Epithelial cell of prostate (primary cell): ENCODE measurements at regions not wholly inside any gene's neighbourhood (a gene's known extent, or its start where the extent isn't known, plus 50 kb on each side); places are given as distances from the start of the nearest gene placed in this dataset.

Experiments used
- DNase-seq: peaks from one replicate; pipeline ENCODE4 v3.0.0-alpha.2; 2011; ENCODE audit warnings: low read depth, low spot score
- H3K27ac ChIP-seq: fragments of 450-650 bp; 2 replicates; pipeline ENCODE4 v1.5.1; 2017; ENCODE audit warnings: mild to moderate bottlenecking

DNA sequence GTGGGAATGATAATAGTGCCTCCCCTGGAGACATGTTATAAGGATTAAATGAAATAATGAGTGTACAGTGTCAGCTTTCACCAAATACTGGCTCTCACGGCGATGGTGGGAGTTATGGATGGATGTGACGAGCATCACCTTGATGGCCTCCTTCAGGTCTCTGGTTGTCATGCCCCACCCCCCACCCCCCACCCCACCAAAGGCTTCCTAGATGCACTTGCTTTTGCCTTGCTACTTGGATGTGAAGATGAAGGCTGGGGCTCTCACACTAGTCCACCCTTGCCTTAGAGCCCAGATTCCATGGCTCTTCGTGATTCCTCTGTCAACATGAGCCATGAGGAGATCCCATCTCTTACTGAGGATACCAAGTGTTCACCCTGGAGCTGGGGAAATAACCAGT, 412.3 kb downstream of the NPHP4 start:
- H3K27ac ChIP-seq, result no peak overlapping the region
- no peak for DNase-seq

GRCh38 chr1:5578690-5579089, 413.5 kb downstream of the NPHP4 start:
- no peak overlapping the region for H3K27ac ChIP-seq
- DNase-seq, result no peak

- no peak overlapping the region for H3K27ac ChIP-seq
- DNase-seq, result no peak
These were observed 414.8 kb downstream of the NPHP4 start for GRCh38 chr1:5577255-5578040.

- DNase-seq, result no peak
- H3K27ac ChIP-seq, result no peak overlapping the region
These were observed 415.6 kb downstream of the NPHP4 start for GRCh38 chr1:5576673-5577065.

GRCh38 chr1:5576011-5576672, 416.1 kb downstream of the NPHP4 start:
- H3K27ac ChIP-seq, result no peak overlapping the region
- DNase-seq, result no peak

GRCh38 chr1:5575396-5575940, 416.8 kb downstream of the NPHP4 start:
- H3K27ac ChIP-seq, result no peak overlapping the region
- DNase-seq, result no peak

DNA sequence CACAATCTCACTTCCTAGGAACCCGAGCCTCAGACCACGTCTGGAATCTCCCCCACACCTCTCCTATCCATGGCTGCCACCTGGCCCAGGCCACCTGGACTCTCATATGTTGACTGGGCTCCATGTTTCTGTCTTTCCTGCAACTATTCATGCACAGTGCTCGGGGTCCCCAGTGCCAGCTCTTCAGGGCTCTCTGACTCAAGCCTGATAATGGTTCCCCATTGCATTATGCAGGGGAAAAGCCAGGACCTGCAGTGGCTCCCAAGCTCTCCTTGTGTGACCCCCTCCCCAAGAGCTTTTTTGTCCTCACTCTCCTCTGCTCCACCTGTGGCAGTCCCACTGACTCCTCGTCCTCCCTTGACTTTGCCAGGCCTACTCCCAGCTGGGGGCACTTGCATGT, 417.6 kb downstream of the NPHP4 start:
- no peak for DNase-seq
- no peak overlapping the region for H3K27ac ChIP-seq

- no peak overlapping the region for H3K27ac ChIP-seq
- DNase-seq, result no peak
These were observed 419.4 kb downstream of the NPHP4 start for GRCh38 chr1:5572794-5573193.

- no peak for DNase-seq
- no peak overlapping the region for H3K27ac ChIP-seq
These were observed 420.3 kb downstream of the NPHP4 start for GRCh38 chr1:5571861-5572401.

GRCh38 chr1:5571438-5571837, 420.8 kb downstream of the NPHP4 start:
- DNase-seq, result no peak

GRCh38 chr1:5570931-5571330, 421.3 kb downstream of the NPHP4 start:
- H3K27ac ChIP-seq, result no peak overlapping the region
- DNase-seq, result peak; percentile 6

More at GRCh38 chr1:5571438-5571837, 420.8 kb downstream of the NPHP4 start:
- no peak overlapping the region for H3K27ac ChIP-seq

- no peak for DNase-seq
- no peak overlapping the region for H3K27ac ChIP-seq
These were observed 423.9 kb downstream of the NPHP4 start for GRCh38 chr1:5568321-5568720.

DNA sequence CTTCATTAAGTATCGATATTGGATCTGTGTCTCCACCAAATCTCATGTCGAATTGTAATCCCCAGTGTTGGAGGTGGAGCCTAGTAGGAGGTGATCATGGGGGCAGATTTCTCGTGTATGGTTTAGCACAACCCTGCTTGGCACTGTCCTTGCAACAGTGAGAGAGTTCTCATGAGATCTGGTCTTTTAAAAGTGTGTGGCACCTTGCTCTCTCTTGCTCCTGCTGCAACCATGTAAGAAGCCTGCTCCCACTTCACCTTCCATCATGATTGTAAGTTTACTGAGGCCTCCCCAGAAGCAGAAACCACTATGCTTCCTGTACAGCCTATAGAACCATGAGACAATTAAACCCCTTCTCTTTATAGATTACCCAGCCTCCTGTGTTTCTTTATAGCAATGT, 424.4 kb downstream of the NPHP4 start:
- no peak for DNase-seq
- no peak overlapping the region for H3K27ac ChIP-seq

DNA sequence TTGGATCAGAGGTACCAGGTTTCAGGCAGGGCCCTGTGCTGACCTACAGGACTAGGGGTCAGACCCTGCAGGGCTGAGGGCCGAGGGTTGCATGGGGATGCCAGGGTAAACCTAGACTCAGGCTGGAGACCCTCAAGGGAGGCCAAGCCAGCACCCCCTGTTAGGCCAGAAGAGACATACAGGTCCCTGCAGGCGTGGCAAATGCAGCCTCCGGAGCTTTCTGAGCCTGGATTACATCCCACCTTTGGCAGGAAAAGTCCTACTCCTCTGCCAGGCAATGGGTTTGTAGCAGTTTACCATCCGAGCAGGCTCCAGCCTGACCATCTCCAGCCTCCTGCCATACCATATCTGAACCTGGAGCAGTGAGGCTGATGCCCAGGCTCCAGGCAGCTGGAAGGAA, 425.3 kb downstream of the NPHP4 start:
- no peak for DNase-seq
- H3K27ac ChIP-seq, result no peak overlapping the region

- DNase-seq, result no peak
These were observed 426.7 kb downstream of the NPHP4 start for GRCh38 chr1:5565281-5566125.

GRCh38 chr1:5564578-5565257, 427.5 kb downstream of the NPHP4 start:
- no peak for DNase-seq

More at GRCh38 chr1:5565281-5566125, 426.7 kb downstream of the NPHP4 start:
- H3K27ac ChIP-seq, result no peak overlapping the region

DNA sequence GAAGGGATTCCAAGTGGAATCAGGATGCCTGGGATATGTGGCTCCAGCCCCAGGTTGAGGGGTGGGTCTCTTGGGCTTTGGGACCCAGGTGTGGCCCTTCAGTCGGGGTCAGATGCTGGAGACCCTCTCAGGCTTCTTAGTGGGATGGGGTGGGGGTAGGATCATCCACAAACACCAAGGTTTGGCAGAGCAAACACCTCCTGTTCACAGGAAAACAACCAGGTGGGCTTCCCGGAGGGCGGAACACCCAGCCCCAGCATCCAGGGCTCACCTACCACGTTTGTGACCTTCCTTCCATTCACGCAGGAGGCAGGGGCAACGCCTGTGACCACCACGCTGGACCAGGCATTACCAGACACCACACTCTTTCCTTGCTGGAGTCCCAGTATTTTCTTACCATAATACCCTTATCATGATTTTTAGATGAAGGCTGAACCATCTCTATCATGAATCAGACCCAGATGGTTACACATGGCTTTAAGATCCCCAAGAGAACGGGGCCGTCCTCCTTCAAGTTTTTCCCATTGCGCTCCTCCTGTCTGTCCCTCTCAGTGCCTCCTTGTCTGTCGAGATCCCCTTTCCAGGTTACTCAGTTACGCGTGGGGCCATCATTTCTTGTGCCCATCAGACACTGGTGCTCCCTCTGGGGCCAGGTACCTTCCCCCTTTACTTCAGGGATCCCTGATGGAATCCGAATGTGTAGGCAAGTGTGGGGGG, 428.2 kb downstream of the NPHP4 start:
- DNase-seq, result no peak
- H3K27ac ChIP-seq, result no peak overlapping the region

More at GRCh38 chr1:5564578-5565257, 427.5 kb downstream of the NPHP4 start:
- no peak overlapping the region for H3K27ac ChIP-seq

DNA sequence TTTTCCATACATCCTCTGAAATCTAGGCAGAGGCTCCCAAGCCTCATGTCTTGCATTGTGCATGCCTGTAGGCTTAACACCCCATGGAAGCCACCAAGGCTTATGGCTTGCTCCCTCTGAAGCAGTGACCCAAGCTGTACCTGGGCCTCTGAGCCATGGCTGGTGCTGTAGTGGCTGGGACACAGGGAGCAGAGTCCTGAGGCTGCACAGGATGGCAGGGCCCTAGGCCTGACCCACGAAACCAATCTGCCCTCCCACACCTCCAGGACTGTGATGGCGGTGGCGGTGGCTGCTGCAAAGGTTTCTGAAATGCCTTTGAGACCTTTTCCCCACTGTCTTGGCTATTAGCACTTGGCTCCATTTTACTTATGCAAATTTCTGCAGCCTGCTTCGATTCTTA, 429.5 kb downstream of the NPHP4 start:
- no peak for DNase-seq
- H3K27ac ChIP-seq, result no peak overlapping the region

- H3K27ac ChIP-seq, result no peak overlapping the region
- no peak for DNase-seq
These were observed 429.9 kb downstream of the NPHP4 start for GRCh38 chr1:5562331-5562730.
